Neural cell (in vitro differentiated cells): ENCODE measurements at regions not wholly inside any gene's neighbourhood (a gene's known extent, or its start where the extent isn't known, plus 50 kb on each side); places are given as distances from the start of the nearest gene placed in this dataset.

ENCODE experiments used
- CTCF ChIP-seq: fragments of 450-650 bp; IDR thresholded peaks from 2 replicates; pipeline ENCODE4 v1.5.1; 2014; ENCODE audit warnings: antibody characterized with exemption, mild to moderate bottlenecking, moderate library complexity; ENCODE audit not compliant: poor library complexity, severe bottlenecking
- EZH2 ChIP-seq: fragments of 200-600, 300-800 bp; shearing (Covaris generic), sonication (generic); IDR thresholded peaks from 2 replicates; pipeline ENCODE4 v1.6.1; 2014; ENCODE audit warnings: antibody characterized with exemption, low read length, borderline replicate concordance, mild to moderate bottlenecking; ENCODE audit not compliant: insufficient read depth, poor library complexity, severe bottlenecking
- MXI1 ChIP-seq: fragments of 450-650 bp; conservative IDR thresholded peaks from 2 replicates; pipeline ENCODE4 v1.6.1; 2014; ENCODE audit warnings: antibody characterized with exemption, mild to moderate bottlenecking; ENCODE audit not compliant: poor library complexity, severe bottlenecking

- TF ChIP-seq EZH2 (no peak), CTCF (no peak), MXI1 (no peak)
Observed at GRCh38 chrX:42437211-42437610, 340.8 kb downstream of the PPP1R2C start.
